ENCODE measurements at regions not wholly inside any gene's neighbourhood (a gene's known extent, or its start where the extent isn't known, plus 50 kb on each side); places are given as distances from the start of the nearest gene placed in this dataset.

DNA sequence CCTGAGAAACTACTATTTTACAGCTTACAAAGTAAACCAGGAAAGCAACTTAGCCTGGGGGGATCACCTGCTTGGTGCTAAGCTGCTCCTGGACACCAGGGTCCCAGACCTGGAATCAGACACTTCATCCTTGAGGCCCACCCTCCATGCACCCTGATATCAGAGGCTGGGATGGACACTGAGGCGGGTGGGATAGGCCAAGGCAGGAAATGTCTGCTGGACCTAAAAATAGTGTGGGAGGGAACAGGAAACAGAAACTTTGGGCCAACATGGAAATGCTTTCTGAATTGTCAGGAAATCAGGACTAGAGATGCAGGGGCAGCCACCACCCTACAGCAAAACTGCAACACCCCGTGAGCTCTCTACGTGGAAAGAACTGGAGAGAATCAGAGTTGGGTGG, 101.5 kb upstream of the PODXL start:
- H3K4me2 ChIP-seq (ENCODE audit: insufficient read depth, low read length), result no peak overlapping the region
- dilution Hi-C loops (cut with MboI; ENCODE audit: extremely low pct_ligation_motif_present, low sequenced_read_pairs) (no loop called here), intact Hi-C loops (cut with micrococcal nuclease) (no loop called here)
- no peaks in the 10 kb centered on the region for H4K20me1 ChIP-seq (replicated peaks; ENCODE audit: control insufficient read depth, extremely low read depth, insufficient read depth, low read length)
- H2AFZ ChIP-seq (ENCODE audit: low read depth, low read length), result peak overlapping the region; percentile 88
- no peaks in the 10 kb centered on the region for H3K79me2 ChIP-seq (ENCODE audit: control insufficient read depth, insufficient read depth, low read length)
- BruUV-seq (replicated peaks), result no TSS peak
- CTCF ChIA-PET, result interaction anchor here (1.0 to 3.1 kb wide), 4 partner anchors 12 to 149 kb away, joined by 3 to 16 read pairs (median 8); no protein-coding TSS in a partner anchor
- POLR2A ChIA-PET, result no interaction called here
- no peaks in the 10 kb centered on the region for H3K27me3 ChIP-seq (ENCODE audit: control insufficient read depth in 2 of 2, insufficient read depth in 2 of 2, low read length in 2 of 2)
- no peaks in the 10 kb centered on the region for H3K9me3 ChIP-seq (replicated peaks; ENCODE audit: control insufficient read depth, insufficient read depth, low read length)
- peaks cover 20% of the 10 kb centered on the region for H3K4me1 ChIP-seq (ENCODE audit: control insufficient read depth, extremely low read depth, insufficient read depth, low read length)
- H3K9me1 ChIP-seq (replicated peaks; ENCODE audit: control insufficient read depth, extremely low read depth, insufficient read depth, low read length), result no peaks in the 10 kb centered on the region
- TF ChIP-seq, protein P1, sequence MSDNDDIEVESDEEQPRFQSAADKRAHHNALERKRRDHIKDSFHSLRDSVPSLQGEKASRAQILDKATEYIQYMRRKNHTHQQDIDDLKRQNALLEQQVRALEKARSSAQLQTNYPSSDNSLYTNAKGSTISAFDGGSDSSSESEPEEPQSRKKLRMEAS (IDR thresholded peaks at IDR 0.05; ENCODE audit: insufficient read depth, insufficient read length), result no peak
- no peak for TF ChIP-seq GATA2 (IDR thresholded peaks at IDR 0.05; ENCODE audit: insufficient read depth, insufficient read length, low read depth, low read length)
- TF ChIP-seq MYC (IDR thresholded peaks at IDR 0.05; ENCODE audit: low read depth, low read length), result no peak
- TF ChIP-seq EZH2 (IDR thresholded peaks at IDR 0.05; ENCODE audit: borderline replicate concordance, low read depth, low read length, severe bottlenecking), result no peak
- no peak for TF ChIP-seq POLR2AphosphoS5 (IDR thresholded peaks at IDR 0.05; ENCODE audit: insufficient read depth, low read depth, low read length)
- no peak for TF ChIP-seq POLR2A (IDR thresholded peaks at IDR 0.05; ENCODE audit: low read depth, low read length)
- TF ChIP-seq FOS (IDR thresholded peaks at IDR 0.05; ENCODE audit: borderline replicate concordance, insufficient read depth, low read length), result no peak
- no peak for TF ChIP-seq JUN (IDR thresholded peaks at IDR 0.05; ENCODE audit: borderline replicate concordance, insufficient read depth, insufficient read length, low read depth)
- TF ChIP-seq, protein P2, sequence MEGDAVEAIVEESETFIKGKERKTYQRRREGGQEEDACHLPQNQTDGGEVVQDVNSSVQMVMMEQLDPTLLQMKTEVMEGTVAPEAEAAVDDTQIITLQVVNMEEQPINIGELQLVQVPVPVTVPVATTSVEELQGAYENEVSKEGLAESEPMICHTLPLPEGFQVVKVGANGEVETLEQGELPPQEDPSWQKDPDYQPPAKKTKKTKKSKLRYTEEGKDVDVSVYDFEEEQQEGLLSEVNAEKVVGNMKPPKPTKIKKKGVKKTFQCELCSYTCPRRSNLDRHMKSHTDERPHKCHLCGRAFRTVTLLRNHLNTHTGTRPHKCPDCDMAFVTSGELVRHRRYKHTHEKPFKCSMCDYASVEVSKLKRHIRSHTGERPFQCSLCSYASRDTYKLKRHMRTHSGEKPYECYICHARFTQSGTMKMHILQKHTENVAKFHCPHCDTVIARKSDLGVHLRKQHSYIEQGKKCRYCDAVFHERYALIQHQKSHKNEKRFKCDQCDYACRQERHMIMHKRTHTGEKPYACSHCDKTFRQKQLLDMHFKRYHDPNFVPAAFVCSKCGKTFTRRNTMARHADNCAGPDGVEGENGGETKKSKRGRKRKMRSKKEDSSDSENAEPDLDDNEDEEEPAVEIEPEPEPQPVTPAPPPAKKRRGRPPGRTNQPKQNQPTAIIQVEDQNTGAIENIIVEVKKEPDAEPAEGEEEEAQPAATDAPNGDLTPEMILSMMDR (IDR thresholded peaks at IDR 0.05; ENCODE audit: extremely low read depth in 1 of 2, insufficient read depth in 1 of 2, low read depth in 1 of 2, low read length in 2 of 2), result no peak
- H3K27ac ChIP-seq (ENCODE audit: insufficient read depth, low read depth, low read length), result no peak overlapping the region
- no peaks in the 10 kb centered on the region for H3K36me3 ChIP-seq (ENCODE audit: control insufficient read depth in 2 of 2, extremely low read depth in 1 of 2, insufficient read depth in 2 of 2, low read length in 2 of 2)
- H3K9ac ChIP-seq (replicated peaks; ENCODE audit: extremely low read depth, insufficient read depth, low read length), result no peak overlapping the region
- no peak overlapping the region for H3K4me3 ChIP-seq (replicated peaks in 1 of 3; ENCODE audit: insufficient read depth in 1 of 3, low read depth in 1 of 3, low read length in 3 of 3)
- DNase-seq (ENCODE audit: low read depth, low spot score), result peak; percentile 38
- peak; percentile 62 for FAIRE-seq
